WTC11 (cell line): ENCODE measurements at regions not wholly inside any gene's neighbourhood (a gene's known extent, or its start where the extent isn't known, plus 50 kb on each side); places are given as distances from the start of the nearest gene placed in this dataset.

ENCODE experiments used
- ELF4 ChIP-seq: sonication (generic); formaldehyde crosslinking; IDR thresholded peaks from 2 replicates; pipeline ENCODE4 v1.8.1; 2022; ENCODE audit warnings: low read depth, mild to moderate bottlenecking, moderate library complexity, missing genetic modification reagents
- NR1H2 ChIP-seq: sonication (generic); formaldehyde crosslinking; IDR thresholded peaks from 2 replicates; pipeline ENCODE4 v1.9.0; 2021; ENCODE audit warnings: mild to moderate bottlenecking, moderate library complexity, missing genetic modification reagents
- NR3C1 ChIP-seq: sonication (generic); formaldehyde crosslinking; conservative IDR thresholded peaks from 2 replicates; pipeline ENCODE4 v1.8.1; 2023; ENCODE audit warnings: low read depth, mild to moderate bottlenecking, missing genetic modification reagents
- TF ChIP-seq, protein P1 (sequence below): fragments of 200-600 bp; IDR thresholded peaks from 2 replicates; pipeline ENCODE4 v1.8.0; 2022; ENCODE audit warnings: antibody characterized with exemption

DNA sequence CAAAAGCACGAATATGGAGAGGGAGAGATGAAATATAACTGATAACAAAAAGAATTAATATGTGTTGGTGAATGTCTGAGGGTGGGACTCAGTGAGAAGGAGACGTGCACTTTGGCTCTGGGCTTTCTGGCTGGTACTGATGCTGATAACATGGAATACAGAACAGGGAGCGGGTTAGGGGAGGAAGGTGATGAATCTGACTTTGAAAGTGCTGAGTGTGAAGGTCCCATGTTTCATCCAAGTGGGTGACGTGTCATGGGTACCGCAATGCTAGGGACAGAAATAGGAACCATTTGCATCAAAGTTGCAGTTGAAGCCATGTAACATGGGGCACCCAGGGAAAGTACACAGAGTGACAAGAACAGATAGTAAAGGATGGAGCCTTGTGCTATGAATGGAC, 236.6 kb upstream of the MYO3A start:
- no peak for TF ChIP-seq NR3C1 (CRISPR knock-in tag)
- TF ChIP-seq, protein P1, sequence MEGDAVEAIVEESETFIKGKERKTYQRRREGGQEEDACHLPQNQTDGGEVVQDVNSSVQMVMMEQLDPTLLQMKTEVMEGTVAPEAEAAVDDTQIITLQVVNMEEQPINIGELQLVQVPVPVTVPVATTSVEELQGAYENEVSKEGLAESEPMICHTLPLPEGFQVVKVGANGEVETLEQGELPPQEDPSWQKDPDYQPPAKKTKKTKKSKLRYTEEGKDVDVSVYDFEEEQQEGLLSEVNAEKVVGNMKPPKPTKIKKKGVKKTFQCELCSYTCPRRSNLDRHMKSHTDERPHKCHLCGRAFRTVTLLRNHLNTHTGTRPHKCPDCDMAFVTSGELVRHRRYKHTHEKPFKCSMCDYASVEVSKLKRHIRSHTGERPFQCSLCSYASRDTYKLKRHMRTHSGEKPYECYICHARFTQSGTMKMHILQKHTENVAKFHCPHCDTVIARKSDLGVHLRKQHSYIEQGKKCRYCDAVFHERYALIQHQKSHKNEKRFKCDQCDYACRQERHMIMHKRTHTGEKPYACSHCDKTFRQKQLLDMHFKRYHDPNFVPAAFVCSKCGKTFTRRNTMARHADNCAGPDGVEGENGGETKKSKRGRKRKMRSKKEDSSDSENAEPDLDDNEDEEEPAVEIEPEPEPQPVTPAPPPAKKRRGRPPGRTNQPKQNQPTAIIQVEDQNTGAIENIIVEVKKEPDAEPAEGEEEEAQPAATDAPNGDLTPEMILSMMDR = no peak
- no peak for TF ChIP-seq ELF4 (CRISPR knock-in tag)
- TF ChIP-seq NR1H2 (CRISPR knock-in tag) = no peak
